Kidney glomerular epithelial cell (primary cell): ENCODE measurements at regions not wholly inside any gene's neighbourhood (a gene's known extent, or its start where the extent isn't known, plus 50 kb on each side); places are given as distances from the start of the nearest gene placed in this dataset.
"Not testable (repeated sequence)": the region's sequence is repeated elsewhere in the genome, so short reads cannot be mapped to it uniquely, and the experiment has no call there.

Experiments used
- DNase-seq: peaks from one replicate; lab custom pipeline; 2025; lab: John Stamatoyannopoulos, UW

DNA sequence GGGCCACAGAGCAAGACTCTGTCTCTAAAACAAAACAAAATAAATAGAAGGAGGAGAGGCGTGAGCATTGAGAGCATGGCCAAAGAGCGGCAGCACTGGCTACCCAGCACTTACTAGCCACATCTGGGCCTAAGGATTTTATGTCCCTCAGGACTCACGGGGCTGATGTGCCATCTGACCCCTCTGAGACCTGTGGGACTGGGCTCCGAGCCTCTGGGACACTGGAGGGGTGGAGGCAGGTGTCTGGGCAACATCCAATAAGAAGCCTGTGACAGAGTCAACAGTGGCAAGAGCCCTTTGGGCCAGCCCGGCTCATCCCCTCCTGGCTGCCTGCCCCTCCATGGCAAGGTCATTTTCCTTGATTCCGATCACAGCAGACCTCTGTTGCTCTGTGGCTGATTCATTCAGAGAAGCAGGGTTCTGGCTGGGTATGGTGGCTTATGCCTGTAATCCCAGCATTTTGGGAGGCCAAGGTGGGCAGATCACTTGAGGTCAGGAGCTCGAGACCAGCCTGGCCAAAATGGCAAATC lies 60.7 kb downstream of the RRM2 start:
- DNase-seq, result no peak

DNA sequence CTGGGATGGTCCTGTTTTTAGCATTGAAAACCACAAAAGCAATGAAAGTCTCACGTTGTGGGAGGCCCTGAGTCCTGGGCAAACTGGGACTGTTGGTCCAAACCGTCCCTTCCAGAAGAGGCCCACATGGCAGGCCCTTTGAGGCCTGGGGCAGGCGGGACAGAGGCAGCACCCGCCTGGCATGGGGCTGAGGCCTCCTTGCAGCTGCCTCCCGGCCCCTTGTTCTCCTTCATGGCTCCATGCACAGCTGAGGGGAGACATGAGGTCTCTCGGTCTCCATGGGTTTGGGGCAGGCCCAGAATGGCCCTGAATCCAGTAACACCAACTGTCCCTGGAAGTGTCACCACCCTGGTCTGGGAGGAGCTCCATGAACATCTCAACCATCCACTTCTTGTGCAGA lies 61.9 kb downstream of the RRM2 start:
- DNase-seq, result no peak

DNA sequence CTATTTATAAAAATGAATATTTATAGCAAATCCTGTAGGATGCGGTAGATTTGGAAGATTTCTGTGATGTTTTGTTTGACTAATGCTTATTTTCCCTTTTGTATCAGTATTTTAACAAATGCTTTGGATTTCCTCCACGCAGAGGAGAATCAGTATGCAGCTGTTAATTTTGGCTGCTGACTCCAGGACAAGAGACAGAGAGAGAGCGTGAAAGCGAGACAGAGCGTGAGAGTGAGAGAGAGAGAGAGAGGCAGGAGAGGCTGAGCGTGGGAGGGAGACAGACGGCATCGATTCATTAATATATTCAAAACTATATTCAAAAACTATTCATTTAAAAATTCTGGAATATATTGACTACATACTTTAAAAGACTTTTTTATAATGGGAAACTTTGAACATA lies 62.5 kb downstream of the RRM2 start:
- no peak for DNase-seq

DNA sequence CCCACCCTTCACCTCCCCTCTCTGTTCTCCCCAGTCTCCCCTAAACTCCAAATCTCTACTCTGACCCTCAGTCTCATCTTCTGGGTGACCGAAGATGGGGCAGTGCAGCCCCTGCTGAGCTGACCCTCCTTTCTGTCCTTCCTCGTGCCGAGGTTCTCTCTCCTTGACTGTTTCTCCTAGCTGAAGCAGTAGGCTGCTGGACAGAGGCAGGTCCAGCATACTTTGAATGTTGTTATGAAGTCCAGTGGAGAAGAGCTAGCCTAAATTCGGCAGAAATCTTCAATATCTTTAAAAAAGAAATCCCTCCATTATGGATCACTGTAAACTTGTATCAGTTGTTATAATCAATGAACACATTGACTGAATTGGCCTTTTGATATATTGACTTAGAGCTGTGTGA lies 63.2 kb downstream of the RRM2 start:
- DNase-seq, result no peak

DNA sequence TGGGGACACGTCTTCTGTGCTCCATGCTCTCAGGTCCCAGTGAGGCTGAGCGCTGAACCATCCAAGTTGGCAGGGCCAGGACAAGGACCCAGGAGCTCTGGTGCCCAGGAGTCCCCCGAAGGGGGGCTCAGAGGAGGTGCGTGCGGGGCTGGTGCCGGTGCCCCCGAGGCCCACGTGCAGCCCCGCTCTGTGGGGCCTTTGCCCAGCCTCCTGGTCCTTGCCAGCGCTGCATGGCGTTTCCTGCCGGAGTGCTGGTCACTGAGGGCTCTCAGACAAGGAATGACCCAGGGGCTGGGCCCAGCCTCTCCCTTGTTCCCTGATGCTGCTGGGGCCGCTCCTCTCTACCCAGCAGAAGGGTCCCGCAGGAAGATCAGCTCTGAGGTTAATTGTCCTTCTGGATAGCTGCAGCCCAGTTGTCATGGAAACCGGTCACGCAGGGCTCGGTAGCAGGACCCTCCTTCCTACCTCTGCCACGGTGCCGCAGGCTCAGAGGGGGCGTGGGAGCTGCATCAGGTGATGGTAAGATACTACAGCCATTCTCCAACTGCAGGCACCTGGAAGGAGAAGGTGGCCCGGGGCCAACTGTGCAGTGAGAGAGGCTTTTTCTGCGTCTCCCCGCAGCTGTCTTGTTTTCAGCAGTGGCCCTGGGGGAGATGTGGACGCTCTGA lies 64.5 kb downstream of the RRM2 start:
- no peak for DNase-seq

DNA sequence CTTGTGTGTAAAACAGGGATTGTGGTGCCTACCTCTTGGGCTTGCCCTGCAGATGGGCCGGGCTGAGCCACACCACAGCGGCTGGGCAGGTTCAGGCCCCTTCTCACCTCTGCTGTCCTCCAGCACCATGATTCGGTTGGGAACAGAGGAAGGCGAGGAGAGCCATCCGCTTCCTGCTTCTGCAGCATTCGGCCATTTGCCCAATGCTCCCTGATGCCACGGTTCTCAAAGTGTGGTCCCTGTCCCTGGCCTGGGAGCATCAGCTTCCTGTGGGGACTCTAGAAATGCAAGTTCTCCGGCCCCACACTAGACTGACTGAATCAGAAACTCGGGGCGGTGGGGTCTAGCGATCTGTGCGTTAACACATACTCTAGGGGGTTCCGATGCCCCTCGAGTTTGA lies 65.1 kb downstream of the RRM2 start:
- DNase-seq, result no peak

DNA sequence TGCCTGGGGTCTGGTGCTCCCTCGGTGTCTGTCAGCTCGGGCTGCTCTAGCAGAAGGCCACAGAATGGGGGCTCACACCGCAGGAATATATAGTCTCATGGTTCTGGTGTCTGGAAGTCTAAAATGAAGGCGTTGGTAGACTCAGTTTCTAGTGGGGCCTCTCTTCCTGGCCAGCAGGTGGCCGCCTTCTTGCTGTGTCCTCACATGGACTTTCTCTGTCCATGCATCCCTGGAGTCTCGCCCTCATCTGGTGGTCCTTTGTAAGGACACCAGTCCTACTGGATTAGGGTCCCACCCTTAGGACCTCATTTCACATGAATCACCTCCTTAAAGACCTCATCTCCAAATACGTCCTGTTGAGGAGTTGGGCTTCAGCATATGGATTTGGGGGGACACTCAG lies 65.7 kb downstream of the RRM2 start:
- DNase-seq, result no peak

DNA sequence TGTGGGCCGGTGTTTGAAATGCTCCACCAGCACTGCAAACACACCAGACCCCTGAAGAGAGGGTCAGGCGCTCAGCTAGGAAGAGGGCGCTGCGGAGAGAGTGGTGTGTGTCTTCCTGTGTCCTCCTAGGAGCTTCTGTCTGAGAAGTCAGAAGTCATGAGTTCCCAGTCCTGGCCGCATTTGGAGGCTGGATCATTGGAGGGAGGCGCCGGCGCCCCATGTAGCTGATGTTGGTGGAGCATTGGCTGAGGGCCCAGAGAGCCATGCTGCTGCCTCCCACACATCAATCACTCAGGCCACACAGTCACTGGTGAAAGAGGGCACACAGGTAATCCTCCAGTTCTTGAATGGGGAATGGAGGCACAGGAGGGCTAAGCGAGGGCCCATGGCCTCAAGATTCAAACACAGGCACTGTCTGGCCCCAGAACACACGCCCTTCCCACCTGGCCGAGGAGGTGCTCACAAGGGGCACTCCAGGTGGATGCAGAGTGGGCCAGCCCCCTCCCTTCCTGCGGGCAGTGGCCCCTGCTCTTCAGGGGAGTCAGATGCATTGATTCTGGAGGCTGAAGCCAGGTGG lies 66.3 kb downstream of the RRM2 start:
- no peak for DNase-seq

DNA sequence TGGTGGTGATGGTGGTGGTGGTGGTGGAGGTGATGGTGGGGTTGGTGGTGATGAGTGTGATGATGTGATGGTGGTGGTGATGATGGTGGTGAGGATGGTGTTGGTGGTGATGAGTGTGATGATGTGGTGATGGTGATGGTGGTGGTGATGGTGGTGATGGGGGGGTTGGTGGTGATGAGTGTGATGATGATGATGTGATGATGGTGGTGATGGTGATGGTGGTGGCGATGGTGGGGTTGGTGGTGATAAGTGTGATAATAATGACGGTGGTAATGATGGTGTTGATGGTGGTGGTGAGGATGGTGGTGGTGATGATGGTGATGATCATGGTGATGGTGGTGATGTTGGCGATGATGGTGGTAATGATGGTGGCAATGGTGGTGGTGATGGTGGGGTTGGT lies 67.7 kb downstream of the RRM2 start:
- DNase-seq, result no peak

DNA sequence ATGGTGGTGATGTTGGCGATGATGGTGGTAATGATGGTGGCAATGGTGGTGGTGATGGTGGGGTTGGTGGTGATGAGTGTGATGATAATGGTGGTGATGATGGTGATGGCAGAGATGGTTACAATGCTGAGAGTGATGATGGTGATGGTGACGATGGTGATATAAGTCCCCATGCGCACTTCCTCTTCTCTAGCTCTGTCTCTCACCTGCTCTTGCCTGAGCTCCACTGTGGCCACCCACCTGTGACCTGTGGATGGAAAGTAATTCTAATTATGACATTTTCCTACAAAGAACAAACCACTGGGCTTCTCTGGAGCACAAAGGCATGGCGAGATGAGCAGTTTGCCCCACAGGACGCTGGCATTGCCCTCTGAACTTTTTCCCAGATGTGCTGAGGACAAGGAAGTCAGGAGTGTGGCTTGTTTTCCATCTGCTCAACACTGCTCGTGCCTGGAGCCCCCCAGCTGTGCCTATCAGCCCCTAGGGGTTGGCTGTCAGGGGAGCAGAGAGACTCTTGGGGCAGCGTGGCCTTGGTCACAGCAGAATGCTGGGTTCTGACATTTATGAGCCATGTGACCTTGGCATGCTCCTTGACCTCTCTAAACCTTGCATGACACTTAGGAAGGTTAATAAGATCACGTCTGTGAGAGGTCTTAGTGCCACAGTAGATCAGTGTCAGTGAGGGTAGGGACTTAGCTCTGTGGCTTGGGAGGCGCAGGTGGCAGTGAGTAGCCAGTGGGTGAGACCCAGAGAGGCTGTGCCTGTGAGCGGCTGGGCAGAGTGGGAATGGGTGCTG lies 68.4 kb downstream of the RRM2 start:
- DNase-seq, result no peak

DNA sequence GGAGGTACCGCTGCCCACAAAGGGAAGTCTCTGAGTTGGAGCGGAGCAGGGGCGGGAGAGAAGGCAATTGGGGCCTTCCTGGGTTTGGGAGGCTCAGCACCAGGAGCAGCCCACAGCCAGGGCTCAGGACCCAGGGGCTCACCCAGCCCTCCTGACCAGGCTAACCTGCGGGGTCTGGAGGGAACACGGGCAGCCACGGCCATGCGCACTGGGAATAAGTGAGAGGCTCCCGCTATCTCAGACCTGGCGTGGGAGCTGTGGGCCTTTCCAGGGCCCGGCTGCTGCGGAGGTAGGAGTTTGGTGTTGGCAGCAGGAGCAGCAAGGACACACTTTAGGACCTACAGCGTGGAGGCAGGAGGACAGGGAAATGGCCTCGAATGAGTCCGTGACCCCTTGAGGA lies 69.0 kb downstream of the RRM2 start:
- no peak for DNase-seq

DNA sequence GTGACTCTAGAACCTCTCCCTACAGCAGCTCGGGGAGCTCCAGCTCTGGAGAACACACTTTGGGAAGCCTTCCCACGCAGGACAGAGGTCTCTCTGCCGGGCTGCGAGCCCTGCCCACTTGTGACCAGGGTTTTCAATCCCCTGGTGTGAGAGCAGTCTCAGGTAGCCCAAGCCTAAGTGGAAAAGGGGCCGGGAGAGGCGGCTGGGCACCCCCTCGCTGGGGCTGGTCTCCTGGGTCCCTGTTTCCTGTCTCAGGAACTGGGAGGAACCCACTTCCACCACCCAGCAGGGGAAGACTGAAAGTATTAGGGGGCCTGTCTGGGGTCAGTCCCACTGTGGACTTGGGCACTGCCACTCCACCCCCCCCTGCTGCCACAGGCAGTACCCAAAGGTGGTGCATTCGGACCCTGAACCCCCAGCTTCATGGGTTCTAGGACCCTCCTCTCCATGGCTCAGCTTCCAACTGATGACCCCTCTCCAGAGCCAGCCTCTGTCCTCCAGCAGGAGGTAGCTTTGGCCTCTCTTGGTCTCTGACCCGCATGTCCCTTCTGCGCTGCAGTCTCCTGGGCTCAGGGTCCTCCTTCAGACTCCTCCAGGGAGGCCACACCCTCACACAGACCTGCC lies 70.0 kb downstream of the RRM2 start:
- DNase-seq, result no peak

DNA sequence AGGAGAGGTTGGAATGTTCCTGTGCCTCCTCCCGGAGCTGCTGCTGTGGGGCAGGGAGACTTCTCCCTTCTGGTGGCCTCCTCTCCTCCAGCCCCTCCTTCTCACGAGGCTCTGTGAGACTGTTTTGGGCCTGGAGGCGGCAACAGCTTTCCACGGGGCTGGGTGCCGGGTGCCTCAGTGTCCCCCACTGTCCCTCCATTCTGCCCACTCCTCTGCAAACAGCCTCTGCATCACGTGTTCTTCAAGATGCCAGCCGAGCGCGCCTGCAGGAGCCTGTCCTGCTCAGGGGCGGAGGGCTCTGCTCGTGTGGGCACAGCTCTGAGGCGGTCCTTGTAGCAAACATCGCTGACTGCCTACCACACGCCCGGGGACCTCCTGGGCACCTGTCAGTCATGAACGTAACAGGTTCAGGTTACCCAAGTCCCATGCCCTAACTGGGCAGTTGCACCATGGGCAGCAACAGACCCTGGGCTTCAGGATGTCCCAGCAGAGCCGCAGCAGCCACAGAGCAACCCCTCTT lies 70.8 kb downstream of the RRM2 start:
- DNase-seq, result no peak

DNA sequence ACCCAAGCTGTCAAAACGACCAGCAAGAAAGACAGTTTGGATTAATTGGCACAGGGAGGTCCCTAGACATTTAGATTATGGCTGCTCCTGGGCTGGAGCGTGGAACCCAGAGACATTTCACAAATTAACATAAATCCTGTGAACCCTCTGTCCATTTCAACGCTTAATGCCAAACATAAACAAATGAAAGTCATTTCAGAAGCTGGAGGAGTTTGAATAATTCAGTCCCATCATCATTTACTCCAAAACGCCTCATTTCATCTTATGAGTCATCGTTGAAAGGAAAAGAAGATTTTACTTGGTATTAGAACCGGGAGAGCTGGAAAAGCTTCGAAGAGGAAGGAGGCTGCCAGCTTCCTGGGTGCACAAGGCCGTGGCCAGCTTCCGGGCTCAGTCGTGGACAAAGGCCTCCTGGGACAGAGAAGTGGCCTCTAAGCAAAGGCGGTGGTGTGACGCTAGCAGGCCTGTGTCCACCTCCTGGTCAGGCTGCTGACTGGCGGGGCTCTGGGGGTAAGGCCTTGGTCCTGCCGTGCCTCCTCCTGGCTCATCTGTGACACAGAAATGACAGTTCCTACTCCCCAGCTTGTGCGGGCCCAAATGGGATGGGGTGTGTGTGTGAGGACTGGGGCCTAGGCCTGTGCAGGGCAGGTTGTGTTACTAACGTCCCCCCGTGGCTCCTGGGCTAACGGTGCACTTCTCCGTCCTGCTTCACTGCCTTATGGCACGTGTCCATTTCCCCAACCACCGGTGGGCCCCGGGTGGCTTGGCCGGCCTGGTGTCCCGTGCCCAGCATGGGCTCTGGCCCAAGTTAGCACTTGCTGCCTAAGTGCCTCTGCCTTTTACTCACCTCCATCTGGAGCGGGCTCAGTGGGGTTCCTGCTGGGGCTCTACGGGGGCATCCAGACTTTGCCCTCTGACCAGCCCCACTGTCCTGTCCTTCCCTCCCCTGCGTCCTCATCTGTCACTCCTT lies 71.6 kb downstream of the RRM2 start:
- no peak for DNase-seq

DNA sequence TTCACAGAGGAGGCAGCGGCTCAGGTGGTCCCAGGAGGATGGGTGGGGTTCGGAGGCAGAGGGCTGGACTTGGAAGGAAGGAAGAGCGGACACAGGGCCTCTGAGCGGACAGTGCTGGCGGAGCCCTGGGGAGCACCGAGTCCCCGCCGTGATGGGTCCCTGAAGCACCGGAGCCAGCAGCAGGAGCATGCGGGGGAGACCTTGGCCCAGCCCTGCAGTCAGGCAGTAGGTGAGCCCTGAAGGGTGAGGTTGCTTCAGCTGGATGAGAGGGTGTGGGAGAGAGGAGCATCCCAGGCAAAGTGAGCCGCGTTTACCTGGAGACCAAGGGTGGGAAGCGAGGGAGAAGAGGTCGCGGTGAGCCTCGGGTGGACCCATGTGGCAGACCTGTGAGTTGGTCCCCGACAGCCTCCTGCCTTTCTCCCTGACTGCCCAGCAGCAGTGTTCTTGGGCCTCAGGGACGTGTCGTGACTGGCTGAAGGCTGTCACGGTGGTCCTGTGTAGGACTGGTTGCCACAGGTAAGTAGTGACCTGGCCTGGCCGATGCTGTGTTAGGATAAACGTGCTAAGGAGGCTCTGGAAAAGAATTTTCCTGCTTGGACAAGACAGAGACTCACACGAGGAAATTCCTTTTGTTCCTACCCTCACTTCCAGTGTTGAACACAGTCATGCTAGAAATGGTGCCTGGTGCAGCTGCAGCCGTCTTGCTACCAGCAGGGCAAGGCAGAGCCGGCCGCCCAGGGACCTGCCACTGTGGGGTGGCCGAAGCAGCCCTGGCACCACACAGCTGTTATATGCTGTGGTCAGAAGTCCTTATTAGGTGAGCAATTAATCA lies 73.0 kb downstream of the RRM2 start:
- no peak for DNase-seq

DNA sequence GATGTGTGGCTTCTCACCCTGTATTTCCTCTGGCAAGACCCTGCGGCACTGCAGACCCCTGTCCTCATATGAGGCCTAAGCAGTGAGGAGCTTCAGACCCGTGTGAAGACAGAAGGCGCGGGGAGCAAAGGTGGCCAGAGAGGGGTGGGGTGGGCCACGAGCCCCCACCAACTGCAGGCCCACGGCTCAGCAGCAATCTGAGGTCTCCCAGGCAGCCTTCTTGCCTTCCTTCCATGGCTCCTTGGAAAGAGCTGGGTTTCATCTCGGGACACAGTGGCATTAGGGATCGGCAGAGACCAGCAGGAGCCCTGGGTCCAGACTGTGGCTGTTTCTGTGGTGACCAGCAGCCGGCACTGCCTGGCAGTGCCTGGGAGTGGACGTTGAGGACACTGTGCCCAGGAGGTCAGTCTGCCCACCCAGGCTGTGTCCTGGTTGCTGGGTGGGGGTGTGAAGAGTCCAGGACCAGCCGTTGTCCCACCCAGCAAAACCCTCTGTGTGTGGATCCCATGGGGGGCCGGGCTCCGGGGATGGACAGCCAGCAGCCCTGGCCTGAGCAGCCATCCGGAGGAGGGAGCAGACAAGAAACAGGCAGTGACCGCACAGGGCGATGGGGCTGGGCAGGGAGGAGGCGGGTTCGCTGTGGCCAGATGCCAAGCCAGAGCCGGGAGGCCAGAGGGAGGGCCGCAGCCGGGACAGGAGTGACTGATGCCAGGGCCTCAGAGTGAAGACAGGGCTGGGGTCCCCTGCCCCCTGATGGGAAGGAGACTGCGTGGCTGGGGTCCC lies 73.8 kb downstream of the RRM2 start:
- DNase-seq, result peak; percentile 20

DNA sequence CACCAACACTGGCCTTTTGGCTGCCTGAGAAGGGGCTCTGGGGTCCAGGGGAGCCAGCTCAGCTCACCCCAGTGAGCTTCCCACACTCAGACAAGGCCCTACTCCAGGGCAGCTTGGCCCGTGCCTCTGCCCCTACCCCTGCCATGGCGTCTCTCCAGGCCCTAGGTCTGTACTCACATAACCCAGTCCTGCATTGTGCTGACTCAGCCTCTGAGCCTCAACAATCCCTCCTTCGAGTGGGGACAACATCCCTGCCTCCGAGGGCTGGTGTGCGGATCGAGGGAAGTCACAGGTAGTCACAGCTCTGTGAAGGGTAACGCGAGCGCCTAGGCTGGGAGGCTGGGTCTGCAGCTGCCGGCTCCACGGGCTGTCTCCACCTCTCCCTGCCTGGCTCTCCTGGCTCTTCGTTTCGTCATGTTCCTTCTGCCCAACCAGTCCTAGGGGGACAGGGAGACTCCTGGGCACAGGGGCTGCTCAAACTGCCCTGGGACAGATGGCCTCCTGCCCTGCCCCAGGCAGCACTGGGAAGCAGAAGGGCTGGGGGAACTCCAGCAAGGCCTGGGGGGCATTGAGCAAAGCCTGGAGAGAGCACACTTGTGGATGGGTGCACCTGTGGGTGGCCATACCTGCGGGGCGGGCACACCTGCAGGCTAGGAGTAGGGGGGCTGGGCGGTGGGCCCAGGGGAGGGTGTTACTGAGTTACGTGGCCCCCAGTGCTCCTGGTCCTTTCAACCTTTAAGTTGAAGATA lies 74.6 kb downstream of the RRM2 start:
- no peak for DNase-seq

DNA sequence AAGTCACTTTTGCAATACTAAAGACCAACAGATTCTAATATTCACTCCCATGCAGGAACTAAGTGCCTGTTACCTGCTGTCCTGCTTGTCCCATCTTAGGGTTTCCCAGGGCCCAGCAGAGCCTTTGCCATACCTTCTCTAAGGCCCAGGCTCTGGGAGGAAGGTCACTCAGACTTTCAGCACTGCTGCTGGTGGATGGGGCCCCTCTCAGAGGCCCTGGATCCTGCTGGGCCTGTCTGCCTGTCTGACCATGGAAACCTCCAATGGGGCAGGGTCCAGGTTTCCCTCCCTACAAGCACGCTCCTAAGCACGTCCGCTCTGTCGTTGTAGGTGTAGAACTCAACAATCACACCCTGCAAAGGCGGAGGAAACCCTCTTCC lies 75.1 kb downstream of the RRM2 start:
- DNase-seq, result no peak

DNA sequence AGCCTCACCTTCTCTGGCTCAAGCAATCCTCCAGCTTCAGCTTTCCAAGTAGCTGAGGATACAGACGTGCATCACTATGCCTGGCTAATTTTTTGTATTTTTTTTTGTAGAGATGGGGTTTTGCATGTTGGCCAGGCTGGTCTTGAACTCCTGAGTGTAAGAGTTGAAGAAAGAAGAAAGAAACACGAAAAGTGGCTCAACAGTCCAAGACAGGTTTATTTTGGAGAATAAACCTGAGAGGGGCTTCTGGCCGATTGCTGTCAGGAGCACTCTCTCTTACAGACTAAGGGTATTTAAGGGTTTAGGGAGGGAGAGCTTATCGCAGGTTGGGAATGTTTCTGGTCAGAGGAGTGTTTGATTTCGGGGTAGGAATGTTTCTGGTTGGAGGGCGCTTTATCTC lies 75.9 kb downstream of the RRM2 start:
- not testable (repeated sequence) for DNase-seq
